OCI-LY3 (cell line): ENCODE measurements at regions not wholly inside any gene's neighbourhood (a gene's known extent, or its start where the extent isn't known, plus 50 kb on each side); places are given as distances from the start of the nearest gene placed in this dataset.

Source experiments
- H2AFZ ChIP-seq: fragments of 200-600, 300-600 bp; shearing (Covaris generic); 2 replicates; pipeline ENCODE4 v1.6.0; 2014; ENCODE audit warnings: antibody characterized with exemption, low read depth, low read length
- H3K27ac ChIP-seq: fragments of 200-600, 300-600 bp; sonication (generic); 2 replicates; pipeline ENCODE4 v1.5.1; 2014; ENCODE audit warnings: mild to moderate bottlenecking, low read length, moderate library complexity, mixed read lengths
- H3K27me3 ChIP-seq: fragments of 200-600, 300-600 bp; sonication (generic); 2 replicates; pipeline ENCODE4 v1.6.1; 2014; ENCODE audit warnings: low read depth, low read length, mixed read lengths
- H3K36me3 ChIP-seq: fragments of 200-600, 300-600 bp; sonication (generic); replicated peaks from 2 replicates; pipeline ENCODE3; 2014; ENCODE audit warnings: low read depth, low read length, mixed read lengths
- H3K4me1 ChIP-seq: fragments of 300-600, 200-600 bp; sonication (generic); 2 replicates; pipeline ENCODE4 v1.6.1; 2014; ENCODE audit warnings: low read length, mixed read lengths
- H3K4me2 ChIP-seq: fragments of 200-600, 300-600 bp; sonication (generic); 2 replicates; pipeline ENCODE4 v1.6.1; 2014; ENCODE audit warnings: low read length, mixed read lengths
- H3K4me3 ChIP-seq: fragments of 300-600, 200-600 bp; sonication (generic); 2 replicates; pipeline ENCODE4 v1.5.1; 2014; ENCODE audit warnings: antibody characterized with exemption, mild to moderate bottlenecking, low read length, moderate library complexity
- H3K79me2 ChIP-seq: fragments of 300-600, 200-600 bp; shearing (Covaris generic); 2 replicates; pipeline ENCODE4 v1.6.1; 2014; ENCODE audit warnings: mild to moderate bottlenecking, low read length, mixed read lengths
- H3K9ac ChIP-seq: fragments of 300-600, 200-600 bp; shearing (Covaris generic); 2 replicates; pipeline ENCODE4 v1.6.0; 2014; ENCODE audit warnings: mild to moderate bottlenecking, low read length, moderate library complexity
- H3K9me3 ChIP-seq: fragments of 200-600, 300-600 bp; shearing (Covaris generic); 2 replicates; pipeline ENCODE4 v1.6.1; 2014; ENCODE audit warnings: low read length, mixed read lengths; ENCODE audit not compliant: insufficient read depth
- H4K20me1 ChIP-seq: fragments of 200-600, 300-600 bp; sonication (generic); 2 replicates; pipeline ENCODE4 v1.6.1; 2016; ENCODE audit warnings: low read length, mixed read lengths; ENCODE audit not compliant: insufficient read depth
- EZH2phosphoT487 ChIP-seq: fragments of 200-600 bp; shearing (Covaris generic); IDR thresholded peaks from 2 replicates; pipeline ENCODE4 v1.6.1; 2018; ENCODE audit warnings: antibody characterized with exemption, mixed run types, low read depth
- TF ChIP-seq, protein P1 (sequence below): fragments of 200-600, 300-600 bp; sonication (generic); IDR thresholded peaks from 2 replicates; pipeline ENCODE4 v1.5.1; 2014; ENCODE audit warnings: antibody characterized with exemption, low read length, low read depth

DNA sequence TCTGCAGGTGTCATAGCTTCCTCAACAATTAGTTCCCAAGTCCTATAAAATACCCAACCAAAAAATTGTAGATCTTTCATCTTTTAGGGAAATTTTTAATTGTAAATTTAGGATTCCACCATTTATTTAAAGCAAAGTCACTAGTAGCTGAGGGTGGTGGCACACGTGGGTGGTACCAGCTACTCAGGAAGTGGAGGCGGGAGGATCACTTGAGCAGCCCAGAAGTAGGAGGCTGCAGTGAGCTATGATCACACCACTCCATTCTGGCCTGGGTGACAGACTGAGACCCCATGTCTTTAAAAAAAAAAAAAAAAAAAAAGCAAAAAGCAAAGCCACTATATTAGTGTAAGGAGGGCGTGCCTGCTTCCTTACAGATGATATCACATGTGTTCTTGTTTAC lies 60.3 kb upstream of the GREB1L start:
- Histone ChIP-seq H3K27ac (no peak overlapping the region), H3K4me3 (no peak overlapping the region)

DNA sequence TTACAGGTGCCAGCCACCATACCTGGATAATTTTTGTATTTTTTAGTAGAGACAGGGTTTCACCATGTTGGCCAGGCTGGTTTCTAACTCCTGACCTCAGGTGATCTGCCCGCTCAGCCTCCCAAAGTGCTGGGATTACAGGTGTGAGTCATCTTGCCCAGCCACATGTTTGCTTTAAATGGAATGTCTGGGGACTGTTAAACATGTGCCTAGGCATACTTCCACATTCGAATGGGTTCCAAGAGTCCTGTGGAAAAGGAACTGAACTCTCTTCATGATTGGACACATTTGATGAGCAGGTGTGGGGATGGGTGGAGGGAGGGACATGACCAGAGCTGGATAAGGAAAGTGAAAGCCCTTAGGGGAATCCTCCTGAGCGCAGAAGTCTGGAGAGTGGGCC lies 58.4 kb upstream of the GREB1L start:
- Histone ChIP-seq H3K9me3 (no peaks in the 10 kb centered on the region), H3K27me3 (no peaks in the 10 kb centered on the region), H3K27ac (no peak overlapping the region), H3K9ac (no peak overlapping the region), H3K4me3 (no peak overlapping the region), H3K36me3 (no peaks in the 10 kb centered on the region), H3K4me2 (no peak overlapping the region), H4K20me1 (no peaks in the 10 kb centered on the region), H3K4me1 (no peaks in the 10 kb centered on the region), H3K79me2 (no peaks in the 10 kb centered on the region), H2AFZ (no peak overlapping the region)
- TF ChIP-seq, protein P1, sequence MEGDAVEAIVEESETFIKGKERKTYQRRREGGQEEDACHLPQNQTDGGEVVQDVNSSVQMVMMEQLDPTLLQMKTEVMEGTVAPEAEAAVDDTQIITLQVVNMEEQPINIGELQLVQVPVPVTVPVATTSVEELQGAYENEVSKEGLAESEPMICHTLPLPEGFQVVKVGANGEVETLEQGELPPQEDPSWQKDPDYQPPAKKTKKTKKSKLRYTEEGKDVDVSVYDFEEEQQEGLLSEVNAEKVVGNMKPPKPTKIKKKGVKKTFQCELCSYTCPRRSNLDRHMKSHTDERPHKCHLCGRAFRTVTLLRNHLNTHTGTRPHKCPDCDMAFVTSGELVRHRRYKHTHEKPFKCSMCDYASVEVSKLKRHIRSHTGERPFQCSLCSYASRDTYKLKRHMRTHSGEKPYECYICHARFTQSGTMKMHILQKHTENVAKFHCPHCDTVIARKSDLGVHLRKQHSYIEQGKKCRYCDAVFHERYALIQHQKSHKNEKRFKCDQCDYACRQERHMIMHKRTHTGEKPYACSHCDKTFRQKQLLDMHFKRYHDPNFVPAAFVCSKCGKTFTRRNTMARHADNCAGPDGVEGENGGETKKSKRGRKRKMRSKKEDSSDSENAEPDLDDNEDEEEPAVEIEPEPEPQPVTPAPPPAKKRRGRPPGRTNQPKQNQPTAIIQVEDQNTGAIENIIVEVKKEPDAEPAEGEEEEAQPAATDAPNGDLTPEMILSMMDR, result no peak
- no peak for TF ChIP-seq EZH2phosphoT487

More for the DNA sequence above, 60.3 kb upstream of the GREB1L start:
- H2AFZ ChIP-seq, result no peak overlapping the region
- no peaks in the 10 kb centered on the region for H3K79me2 ChIP-seq
- no peaks in the 10 kb centered on the region for H3K36me3 ChIP-seq
- no peaks in the 10 kb centered on the region for H4K20me1 ChIP-seq
- H3K9ac ChIP-seq, result no peak overlapping the region
- no peaks in the 10 kb centered on the region for H3K27me3 ChIP-seq
- no peaks in the 10 kb centered on the region for H3K4me1 ChIP-seq
- H3K4me2 ChIP-seq, result no peak overlapping the region
- TF ChIP-seq EZH2phosphoT487, result no peak
- no peaks in the 10 kb centered on the region for H3K9me3 ChIP-seq

DNA sequence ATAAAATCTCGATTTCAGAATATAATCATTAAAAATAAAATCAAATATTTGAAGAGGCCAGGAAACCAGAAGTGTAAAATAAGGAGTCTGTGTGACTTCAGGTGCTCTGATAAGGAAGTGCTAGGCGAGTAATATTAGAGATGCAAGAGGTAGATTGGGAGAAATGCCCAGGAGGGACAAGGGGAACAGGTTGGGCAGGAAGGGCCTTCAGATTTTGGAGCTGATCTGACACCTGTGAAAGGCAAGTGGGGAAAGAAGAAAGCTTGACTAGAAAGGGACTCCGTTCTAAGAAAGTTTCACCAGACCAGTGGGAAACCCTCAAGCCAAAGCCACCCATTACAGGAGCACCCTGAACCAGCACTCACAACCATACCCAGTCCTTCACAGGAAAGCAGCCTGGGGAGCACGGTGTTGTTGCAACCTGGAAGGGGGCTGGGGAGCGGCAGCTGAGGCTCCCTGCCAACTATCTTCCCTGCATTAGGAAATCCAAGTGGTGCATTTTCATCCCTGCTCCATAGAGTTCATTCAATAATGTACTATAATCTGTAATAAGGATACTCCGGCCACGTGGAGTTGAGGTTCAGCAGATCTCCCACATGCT lies 57.5 kb upstream of the GREB1L start:
- Histone ChIP-seq H3K36me3 (no peaks in the 10 kb centered on the region), H3K27ac (no peak overlapping the region), H3K9me3 (no peaks in the 10 kb centered on the region), H3K4me1 (no peaks in the 10 kb centered on the region), H3K27me3 (no peaks in the 10 kb centered on the region), H2AFZ (no peak overlapping the region), H3K4me2 (no peak overlapping the region), H3K4me3 (no peak overlapping the region), H3K79me2 (no peaks in the 10 kb centered on the region), H3K9ac (no peak overlapping the region), H4K20me1 (no peaks in the 10 kb centered on the region)
- no peak for TF ChIP-seq EZH2phosphoT487
- TF ChIP-seq, protein P1, result no peak

DNA sequence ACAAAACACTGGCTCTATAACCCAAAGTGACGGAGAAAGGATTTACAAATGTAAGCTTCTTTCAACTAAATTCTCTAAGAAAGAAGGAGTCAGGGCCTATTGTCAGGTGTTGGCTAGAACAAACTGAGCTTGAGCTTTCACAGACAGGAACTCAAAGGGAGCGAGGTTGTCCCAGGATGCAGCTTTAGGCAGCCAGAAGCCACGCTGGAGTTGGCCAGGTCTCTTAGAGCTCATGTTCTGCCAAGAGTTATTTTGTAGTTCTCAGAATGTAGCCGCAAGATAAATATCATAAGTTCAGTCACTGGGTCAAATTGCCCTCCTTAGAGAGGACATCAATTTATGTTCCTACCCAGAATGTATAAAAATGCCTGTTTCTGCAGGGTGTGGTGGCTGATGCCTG lies 54.1 kb upstream of the GREB1L start:
- no peak for TF ChIP-seq EZH2phosphoT487
- TF ChIP-seq, protein P1, result no peak
- Histone ChIP-seq H3K27ac (no peak overlapping the region), H3K27me3 (peaks cover under 1% of the 10 kb centered on the region; the same call in 1 of the 2 replicates), H3K9me3 (no peaks in the 10 kb centered on the region), H4K20me1 (no peaks in the 10 kb centered on the region), H3K79me2 (no peaks in the 10 kb centered on the region), H3K9ac (no peak overlapping the region), H3K4me1 (no peaks in the 10 kb centered on the region), H3K36me3 (no peaks in the 10 kb centered on the region), H3K4me2 (no peak overlapping the region), H2AFZ (no peak overlapping the region), H3K4me3 (no peak overlapping the region)
